Left kidney (tissue), 1 donor: ENCODE measurements at regions not wholly inside any gene's neighbourhood (a gene's known extent, or its start where the extent isn't known, plus 50 kb on each side); places are given as distances from the start of the nearest gene placed in this dataset.
"Not testable (repeated sequence)": the region's sequence is repeated elsewhere in the genome, so short reads cannot be mapped to it uniquely, and the experiment has no call there.

Source experiments
- DNase-seq: peaks from one replicate; pipeline ENCODE4 v3.0.0-alpha.2; 2013

DNA sequence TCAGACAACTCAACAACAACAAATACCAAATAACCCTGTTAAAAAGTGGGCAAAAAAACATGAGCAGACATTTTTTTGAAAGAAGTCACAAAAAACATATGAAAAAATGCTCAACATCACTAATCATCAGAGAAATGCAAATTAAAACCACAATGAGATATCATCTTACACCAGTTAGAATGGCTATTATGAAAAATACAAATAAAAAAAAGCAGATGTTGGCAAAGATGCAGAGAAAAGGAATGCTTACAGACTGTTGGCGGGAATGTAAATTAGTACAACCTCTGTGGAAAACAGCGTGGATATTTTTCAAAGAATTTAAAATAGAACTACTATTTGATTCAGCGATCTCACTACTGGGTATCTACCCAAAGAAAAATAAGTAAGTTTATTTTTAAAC is 114.0 kb downstream of the SLC38A4 start:
- DNase-seq = no peak

DNA sequence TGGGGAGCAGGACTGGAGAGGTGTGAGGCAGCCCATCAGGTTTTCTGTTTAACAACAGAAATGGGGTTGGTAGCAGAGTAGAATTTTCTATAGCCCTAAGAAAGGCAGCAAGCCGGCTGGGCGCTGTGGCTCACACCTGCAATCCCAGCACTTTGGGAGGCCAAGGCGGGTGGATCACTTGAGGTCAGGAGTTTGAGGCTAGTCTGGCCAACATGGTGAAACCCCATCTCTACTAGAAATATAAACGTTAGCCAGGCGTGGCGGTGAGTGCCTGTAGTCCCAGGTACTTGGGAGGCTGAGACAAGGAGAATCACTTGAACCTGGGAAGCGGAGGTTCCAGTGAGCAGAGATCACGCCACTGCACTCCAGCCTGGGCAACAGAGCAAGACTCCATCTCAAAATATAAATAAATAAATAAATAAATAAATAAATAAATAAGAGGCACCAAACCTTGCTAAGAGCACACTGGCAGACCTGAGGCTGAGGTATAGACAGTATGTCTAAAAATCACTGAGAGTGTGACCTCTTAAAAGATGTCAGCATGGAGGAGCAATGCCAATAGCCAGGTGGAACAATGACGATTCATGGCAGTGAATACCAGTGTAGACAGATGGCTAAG is 115.6 kb downstream of the SLC38A4 start:
- no peak for DNase-seq

DNA sequence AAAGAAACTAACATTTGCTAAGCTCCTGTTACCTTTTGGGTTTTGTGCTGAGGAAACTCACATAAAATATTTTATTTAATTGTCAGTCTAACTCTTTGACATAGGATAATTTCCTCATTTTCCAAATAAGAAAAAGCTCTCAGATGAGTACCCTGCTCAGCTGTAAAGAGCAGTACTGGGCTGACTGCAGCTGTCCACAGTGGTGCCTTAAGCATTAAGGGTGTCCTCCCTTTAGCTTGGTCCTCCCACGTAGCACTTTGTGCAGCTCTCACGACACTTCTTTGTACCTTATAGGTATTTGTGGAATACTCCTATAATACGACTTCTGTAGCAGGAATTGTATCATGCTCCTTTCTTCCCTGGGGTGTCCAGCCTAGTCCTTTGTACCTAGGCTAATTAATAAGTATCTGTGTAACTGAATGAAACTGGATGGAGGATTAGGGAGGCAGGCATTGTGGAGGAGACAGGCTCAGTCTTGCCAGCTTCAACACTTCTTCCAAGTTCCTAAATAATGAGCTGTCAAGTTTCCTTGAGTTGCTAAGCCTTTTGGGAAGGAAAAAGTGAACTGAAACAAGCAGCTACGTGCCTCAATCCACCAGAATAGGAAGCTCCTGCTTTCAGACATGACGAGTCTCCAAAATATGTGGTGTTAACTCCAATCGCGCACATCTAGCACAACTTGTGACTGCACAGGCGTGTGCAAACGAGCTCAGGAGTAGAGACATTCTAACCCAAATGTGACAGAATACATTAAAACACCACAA is 123.0 kb downstream of the SLC38A4 start:
- no peak for DNase-seq

DNA sequence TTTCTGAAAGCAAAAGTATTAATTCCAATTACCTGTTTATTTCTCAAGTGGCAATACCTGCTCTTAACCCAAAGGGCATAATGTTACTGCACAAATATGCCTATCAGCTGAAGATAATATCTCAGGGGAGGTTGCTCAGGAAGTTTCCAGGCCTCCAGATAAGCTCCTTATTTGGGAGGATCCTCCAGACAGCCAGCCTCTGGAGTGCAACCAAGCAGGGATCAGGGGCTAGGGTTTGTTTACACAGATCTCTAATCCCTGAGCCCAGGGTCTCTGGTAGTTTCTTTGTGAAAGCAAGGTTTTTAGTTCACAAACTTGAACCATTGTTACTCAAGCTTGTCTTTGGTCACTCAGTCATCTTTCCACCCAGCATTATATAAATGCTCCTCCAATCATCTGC is 124.4 kb downstream of the SLC38A4 start:
- no peak for DNase-seq

DNA sequence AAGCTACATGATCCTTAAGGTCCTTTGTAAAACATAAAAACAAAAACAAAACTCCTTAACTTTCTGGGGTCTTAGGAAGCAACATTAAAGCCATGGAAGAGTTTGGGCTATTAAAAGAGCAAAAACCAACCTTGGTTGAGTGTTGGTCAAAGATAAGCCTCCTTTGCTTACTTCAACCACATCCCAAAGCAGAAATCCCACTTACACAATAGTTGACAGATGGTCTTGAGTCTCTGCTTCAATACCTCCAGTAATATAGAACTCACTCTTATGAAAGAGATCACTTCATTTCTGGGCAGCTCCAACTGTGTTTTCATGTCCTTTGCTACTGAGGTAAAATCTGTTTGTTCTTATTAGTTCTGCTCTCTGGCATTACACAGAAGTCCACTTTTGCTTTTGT is 125.8 kb downstream of the SLC38A4 start:
- no peak for DNase-seq

DNA sequence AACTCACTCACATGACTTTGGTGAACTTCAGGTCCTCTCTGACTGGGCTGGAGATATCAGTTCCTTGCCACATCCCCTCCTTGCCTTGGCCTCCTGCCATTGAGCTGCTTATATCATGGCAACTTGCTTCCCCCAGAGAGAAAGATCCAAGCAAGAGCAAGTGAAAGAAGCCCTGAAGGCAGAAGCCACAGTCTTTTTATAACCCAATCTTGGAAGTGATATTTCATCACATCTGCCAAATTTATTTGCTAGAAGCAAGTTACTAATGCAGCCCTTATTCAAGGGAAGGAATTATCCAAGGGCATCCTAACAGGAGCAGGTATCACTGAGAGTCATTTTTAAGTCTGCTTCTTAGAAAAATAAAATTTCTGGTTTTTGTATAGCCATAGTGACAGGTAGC is 127.8 kb downstream of the SLC38A4 start:
- DNase-seq = no peak

DNA sequence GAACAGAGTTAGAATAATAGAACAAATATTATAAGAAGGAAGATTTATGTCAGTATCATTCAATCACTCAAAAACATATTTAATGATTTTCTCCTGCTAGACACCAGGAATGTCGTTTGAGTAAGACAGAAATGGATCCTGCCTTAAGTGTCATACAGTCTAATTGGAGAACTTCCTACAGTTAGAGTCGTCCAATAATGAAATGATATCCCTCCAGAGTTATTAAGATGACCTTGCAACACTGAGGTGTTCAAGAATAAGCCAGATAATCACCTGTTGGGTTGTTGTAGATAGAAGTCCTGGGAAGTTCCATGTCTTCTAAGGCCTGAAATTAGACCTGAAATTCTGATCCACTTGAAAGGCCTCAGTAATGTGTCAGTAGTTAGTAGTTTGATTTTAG is 132.3 kb downstream of the SLC38A4 start:
- DNase-seq = no peak

DNA sequence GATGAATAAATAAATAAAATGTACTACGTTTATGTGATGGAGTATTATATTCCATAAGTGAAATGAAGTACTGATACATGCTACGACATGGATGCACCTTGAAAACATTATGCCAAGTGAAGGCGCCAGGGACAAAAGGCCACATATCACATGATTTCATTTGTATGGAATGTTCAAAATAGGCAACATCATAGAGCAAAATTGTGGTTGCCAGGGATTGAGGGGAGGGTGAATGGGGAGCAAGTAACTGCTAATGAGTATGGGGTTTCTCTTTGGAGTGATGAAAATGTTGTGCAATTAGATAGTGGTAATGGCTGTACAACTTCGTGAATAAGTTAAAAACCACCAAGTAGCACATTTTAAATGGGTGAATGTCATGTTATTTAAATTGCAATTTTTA is 132.8 kb downstream of the SLC38A4 start:
- no peak for DNase-seq

DNA sequence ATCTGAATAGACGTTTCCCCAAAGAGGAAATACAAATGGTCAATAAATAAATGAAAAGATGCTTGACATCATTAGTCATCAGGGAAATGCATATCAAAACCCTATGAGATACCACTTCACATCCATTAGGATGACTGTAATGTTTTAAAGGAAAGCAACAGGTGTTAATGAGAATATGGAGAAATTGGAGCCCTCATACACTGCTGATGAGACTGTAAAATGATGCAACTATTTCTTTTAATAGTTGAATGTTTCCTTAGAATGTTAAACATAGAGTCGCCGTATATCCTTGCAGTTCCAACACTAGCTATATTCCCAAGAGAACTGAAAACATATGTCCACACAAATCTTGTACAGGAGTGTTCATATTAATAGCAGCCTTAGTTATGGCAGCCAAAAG is 133.2 kb downstream of the SLC38A4 start:
- no peak for DNase-seq

DNA sequence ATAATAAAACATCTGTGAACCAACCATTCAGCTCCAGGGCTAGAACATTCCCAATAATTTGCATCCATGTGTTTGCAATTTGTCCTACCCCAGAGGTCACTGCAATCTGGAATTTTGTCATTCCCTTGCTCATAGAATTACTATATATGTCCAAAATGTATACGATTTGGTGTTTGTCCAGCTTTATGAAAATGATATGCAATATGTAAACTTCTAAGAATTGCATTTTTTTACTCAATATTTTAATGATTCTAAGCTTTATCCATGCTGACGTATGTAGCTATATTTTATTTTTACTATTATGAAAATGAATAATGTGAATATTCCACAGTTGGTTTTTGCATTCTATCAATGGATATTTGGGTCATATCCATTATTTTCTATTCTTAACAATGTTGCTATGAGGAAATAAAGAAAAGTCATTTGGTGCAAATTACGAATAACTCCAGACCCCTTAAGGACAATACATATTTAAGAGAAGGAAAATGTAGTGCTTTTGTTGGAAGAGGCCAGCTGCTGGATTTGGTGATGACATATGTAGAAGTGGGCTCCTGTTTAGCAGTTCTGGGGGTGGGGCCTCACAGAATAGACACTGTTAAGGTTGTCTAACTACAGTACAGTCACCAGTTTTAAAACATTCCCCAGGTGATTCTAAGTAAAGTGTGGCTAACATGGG is 139.4 kb downstream of the SLC38A4 start:
- DNase-seq = no peak

DNA sequence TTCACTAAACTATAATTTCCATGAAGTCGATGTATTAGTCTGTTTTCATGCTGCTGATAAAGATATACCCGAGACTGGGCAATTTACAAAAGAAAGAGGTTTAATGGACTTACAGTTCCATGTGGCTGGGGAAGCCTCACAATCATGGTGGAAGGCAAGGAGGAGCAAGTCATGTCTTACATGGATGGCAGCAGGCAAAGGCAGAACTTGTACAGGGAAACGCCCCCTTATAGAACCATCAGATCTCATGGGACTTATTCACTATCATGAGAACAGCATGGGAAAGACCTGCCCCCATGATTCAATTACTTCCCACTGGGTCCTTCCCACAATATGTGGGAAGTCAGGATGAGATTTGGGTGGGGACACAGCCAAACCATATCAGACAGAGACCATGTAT is 141.6 kb downstream of the SLC38A4 start:
- not testable (repeated sequence) for DNase-seq

DNA sequence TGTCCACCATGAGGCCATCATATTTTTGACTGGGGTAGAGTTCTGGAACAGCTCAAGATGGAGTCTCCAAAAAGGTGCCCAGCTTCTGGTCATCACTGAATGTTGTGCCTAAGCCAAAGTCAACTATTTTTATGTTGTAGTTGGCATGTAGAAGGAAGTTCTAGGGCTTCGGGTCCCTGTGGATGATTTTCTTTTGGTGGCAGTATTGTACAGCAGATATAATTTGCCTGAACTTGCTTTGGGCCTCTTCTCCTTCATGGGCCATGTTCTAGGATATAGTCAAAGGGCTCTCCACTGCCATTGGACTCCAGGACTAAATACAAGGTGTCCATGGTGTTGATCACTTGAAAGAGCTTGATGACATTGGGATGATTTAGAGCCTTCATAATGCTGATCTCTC is 143.6 kb downstream of the SLC38A4 start:
- no peak for DNase-seq

DNA sequence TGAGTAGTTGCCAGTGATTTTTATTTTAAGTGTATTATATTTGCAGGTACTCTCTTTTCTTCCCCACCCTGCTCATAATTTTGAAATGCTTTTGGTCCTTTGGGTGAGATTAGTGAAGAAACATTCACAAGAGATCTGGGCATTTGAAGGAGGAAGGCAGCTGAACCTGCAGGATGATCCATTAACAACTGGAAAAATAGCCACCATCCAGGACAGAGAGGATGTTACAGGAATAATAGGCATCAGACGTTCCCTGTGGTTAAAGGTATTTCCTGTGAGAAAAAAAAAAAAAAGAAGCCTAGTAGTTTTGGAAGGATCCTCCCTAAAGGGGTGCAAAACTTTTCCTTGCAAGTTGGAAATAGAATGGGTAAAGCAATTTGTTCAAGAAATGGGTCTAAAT is 145.3 kb downstream of the SLC38A4 start:
- DNase-seq = no peak

DNA sequence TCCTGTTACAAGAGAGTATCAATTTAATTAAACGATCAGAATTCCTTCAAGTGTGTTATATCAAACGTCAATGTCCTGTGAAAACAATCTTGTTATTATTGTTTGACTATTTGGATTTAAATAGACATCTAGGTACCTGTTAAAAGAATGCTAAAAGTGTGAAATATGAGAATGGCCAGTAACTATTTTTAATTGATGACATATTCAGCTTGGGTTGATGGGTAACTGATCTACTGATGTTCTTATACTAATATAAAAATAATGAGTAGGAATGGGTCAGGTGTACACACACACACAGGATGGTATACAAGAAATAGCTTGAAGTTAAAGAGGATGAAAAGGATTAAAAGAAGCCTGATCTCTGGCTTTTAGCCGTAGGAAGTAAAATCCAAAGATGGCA is 146.0 kb downstream of the SLC38A4 start:
- DNase-seq = no peak

DNA sequence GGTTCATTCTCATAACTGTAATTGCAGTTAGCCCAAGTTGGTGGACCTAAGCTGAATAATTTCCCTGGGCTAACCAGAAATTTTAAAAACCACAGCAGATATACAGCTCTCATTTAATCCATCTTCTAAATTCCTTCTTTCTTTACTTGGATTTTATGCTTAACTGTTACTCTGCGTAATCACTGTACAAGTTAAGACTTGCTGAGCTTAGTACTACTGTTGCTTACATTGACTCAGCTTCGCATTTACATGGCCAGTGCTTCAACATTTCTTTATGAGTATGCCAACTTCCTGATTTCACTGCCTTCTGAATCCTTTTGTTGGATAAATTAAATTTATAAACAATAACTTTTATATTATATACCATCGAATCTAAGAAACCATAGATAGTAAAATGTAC is 147.4 kb downstream of the SLC38A4 start:
- no peak for DNase-seq

DNA sequence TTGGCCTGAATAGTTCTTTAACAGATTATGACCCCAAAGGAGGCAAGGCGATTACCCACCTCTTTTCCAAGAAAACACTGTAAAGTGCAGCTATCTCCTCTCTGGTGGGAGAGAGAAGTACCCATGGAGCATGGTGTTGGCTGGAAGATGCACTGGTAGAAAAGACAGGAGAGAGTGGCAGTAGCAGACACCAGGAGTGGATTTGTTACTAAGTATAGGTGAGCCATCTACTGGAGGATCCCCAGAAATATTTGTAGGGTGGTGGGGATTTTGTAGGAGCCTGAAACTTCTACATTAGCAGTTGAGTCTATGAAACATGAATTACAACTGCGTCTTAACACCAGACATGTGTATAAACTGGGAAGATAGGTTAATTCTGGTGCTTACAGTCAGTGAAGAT is 148.0 kb downstream of the SLC38A4 start:
- no peak for DNase-seq

DNA sequence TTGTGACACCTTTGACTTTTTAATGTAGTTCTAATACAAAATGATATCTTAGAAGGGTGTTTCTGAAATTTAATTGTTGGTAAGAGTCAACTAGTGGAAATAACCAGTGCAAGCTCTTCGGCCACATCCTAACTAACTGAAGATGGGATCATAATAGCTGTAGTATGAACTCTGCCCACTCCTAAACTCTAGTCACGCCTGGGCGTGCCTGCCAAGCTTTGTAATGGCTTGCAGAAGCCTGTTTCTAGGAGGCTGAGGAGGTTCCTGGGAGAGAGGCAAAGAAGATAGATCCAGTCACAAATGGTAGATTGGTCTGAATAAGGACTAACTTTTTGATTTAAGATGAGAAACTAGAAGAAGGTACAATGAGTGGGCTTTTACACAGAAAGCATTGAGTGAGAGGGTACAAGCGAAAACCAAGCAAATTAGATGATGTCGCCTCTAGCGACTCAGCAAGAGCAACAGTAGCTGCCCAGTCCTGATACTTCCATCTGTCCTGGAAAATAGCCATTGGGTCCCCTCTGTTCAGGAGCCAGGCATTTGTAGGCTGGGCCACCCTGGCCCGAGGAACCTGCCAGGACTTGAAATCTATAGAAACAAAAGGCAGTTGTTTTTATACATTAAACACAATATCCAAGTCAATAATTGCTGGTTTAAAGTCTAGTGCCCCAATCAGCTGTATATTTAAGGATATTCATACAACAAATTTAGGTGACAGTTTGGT is 148.8 kb downstream of the SLC38A4 start:
- DNase-seq = no peak

DNA sequence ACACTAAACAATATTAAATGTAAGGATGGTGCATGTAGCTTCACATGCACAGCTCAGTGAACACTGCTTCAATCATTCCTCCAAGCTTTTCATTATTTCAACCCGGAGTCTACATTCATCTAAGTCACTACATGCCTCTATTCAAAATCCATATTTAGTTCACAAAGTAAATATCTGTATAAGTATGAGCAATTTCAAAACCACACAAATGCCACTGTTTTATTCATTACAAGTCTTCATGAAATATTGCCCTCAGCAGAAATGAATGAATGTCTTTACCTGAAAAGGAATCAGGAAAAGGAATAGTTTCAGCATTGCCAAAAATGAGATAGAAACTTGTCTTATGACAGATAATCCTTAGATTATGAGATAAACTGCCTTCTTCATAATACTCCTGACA is 149.4 kb downstream of the SLC38A4 start:
- no peak for DNase-seq

DNA sequence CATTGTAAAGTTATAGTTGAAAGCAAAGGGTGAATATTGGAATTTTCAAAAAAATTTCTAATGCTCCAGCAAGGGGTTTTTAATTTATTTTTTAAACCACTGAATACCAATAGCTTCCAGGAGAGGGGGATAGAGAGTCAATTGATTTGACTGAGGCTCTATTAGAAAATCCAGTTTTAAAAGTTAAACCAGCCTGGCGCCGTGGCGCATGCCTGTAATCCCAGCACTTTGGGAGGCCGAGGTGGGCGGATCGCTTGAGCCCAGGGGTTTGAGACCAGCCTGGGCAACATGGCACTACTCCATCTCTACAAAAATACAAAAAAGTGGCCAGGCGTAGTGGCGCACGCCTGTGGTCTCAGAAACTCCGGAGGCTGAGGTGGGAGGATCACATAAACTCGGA is 150.1 kb downstream of the SLC38A4 start:
- peak; percentile 46 for DNase-seq

DNA sequence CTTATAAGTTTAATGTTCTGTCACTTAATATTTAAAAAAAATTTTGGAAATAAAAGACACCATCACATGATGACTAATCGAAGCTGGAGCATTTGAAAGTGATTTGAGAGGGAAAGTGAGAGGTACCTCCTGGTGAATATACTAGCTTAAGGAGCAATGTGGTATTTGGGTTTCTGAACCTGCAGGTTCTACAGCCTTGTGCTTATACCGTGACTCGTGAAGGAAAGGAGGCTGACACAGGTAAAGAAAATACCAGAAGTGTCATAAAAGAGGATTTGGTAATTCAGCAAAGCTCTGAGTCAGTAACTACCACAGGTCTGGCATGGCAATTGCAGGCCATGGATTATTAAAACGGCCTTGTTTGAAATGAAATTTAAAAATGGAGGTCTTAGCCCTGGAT is 151.0 kb downstream of the SLC38A4 start:
- no peak for DNase-seq

DNA sequence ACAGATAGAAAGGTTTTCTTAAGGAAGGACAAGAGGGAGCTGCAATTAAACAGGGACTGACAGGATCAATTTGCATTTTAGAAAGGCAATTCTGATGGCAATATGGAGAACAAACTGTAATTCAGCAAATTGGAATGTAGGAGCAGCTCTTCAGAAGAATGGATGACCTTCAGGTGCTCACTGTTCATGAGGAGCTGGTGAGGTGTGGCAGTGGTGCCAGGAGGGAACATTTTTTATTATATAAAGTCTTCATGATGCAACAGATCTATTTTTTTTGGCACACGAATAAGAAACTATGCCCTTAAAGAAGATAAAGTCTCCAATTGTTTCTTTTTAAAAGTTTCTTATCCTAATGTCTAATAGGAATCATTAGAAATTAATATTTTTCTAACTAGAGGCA is 151.7 kb downstream of the SLC38A4 start:
- no peak for DNase-seq

DNA sequence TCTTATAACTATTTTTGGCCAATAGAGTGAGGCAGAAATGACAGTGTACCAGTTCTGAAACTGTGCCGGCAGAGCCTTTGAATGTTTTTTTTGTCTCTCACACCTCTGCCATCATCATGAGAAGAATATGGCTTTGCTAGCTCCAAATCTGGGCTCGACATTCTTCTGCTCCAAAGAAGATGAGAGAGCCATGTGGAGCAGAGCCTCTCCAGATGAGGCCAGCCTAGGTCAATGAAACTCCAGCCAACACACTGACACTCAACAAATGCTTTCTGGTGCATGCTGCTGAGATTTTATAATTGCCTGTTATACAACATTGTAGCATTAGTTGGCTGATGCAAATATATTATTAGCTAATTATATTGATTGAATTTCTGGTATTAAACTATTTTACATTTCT is 154.7 kb downstream of the SLC38A4 start:
- no peak for DNase-seq

DNA sequence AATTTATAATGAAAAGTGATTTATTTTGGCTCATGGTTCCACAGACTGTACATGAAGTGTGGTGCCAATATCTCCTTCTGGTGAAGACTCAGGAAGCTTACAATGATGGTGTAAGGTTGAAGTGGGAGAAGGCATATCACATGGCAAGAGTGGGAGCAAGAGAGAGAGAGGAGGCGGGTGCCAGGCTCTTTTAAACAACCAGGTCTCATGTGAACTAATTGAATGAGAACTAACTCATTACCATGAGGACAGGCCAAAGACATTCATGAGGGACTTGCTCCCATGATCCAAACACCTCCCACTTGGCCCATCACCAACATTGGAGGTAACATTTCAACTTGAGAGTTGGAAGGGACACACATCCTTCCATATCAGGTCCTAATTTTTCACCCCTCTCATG is 155.2 kb downstream of the SLC38A4 start:
- DNase-seq = no peak
